KOPT-K1 (cell line): ENCODE measurements at regions not wholly inside any gene's neighbourhood (a gene's known extent, or its start where the extent isn't known, plus 50 kb on each side); places are given as distances from the start of the nearest gene placed in this dataset.
"Not testable (repeated sequence)": the region's sequence is repeated elsewhere in the genome, so short reads cannot be mapped to it uniquely, and the experiment has no call there.

Source experiments
- H3K27ac ChIP-seq: fragments of 200-600 bp; sonication (generic); 2 replicates; pipeline ENCODE4 v1.5.1; 2016; ENCODE audit warnings: antibody characterized with exemption, mild to moderate bottlenecking, low read depth, low read length; ENCODE audit not compliant: poor library complexity, severe bottlenecking
- H3K36me3 ChIP-seq: fragments of 200-600 bp; sonication (generic); 2 replicates; pipeline ENCODE4 v1.5.1; 2017; ENCODE audit warnings: antibody characterized with exemption, mild to moderate bottlenecking, low read length, moderate library complexity; ENCODE audit not compliant: insufficient read depth
- H3K9me3 ChIP-seq: fragments of 200-600 bp; sonication (generic); 2 replicates; pipeline ENCODE4 v1.5.1; 2017; ENCODE audit warnings: antibody characterized with exemption, low read length, mild to moderate bottlenecking; ENCODE audit not compliant: insufficient read depth, poor library complexity, severe bottlenecking

GRCh38 chr12:9347328-9348127 is 139.3 kb upstream of the PZP start:
- no peaks in the 10 kb centered on the region; the same call in 1 of the 2 replicates for H3K36me3 ChIP-seq
- H3K27ac ChIP-seq: no peak overlapping the region
- H3K9me3 ChIP-seq: no peaks in the 10 kb centered on the region

GRCh38 chr12:9346866-9347327 is 138.7 kb upstream of the PZP start:
- Histone ChIP-seq H3K36me3 (no peaks in the 10 kb centered on the region), H3K27ac (no peak overlapping the region), H3K9me3 (no peaks in the 10 kb centered on the region)

GRCh38 chr12:9345171-9345570 is 137.0 kb upstream of the PZP start:
- Histone ChIP-seq H3K36me3 (no peaks in the 10 kb centered on the region), H3K9me3 (no peaks in the 10 kb centered on the region), H3K27ac (no peak overlapping the region)

- no peaks in the 10 kb centered on the region for H3K9me3 ChIP-seq
- H3K27ac ChIP-seq: no peak overlapping the region
- H3K36me3 ChIP-seq: no peaks in the 10 kb centered on the region
Measured at GRCh38 chr12:9344541-9344940, 136.3 kb upstream of the PZP start.

- Histone ChIP-seq H3K27ac (no peak overlapping the region), H3K9me3 (no peaks in the 10 kb centered on the region), H3K36me3 (no peaks in the 10 kb centered on the region)
Measured at GRCh38 chr12:9343731-9344130, 135.5 kb upstream of the PZP start.

GRCh38 chr12:9342614-9343353 is 134.6 kb upstream of the PZP start:
- Histone ChIP-seq H3K36me3 (no peaks in the 10 kb centered on the region), H3K27ac (no peak overlapping the region), H3K9me3 (no peaks in the 10 kb centered on the region)

GRCh38 chr12:9341260-9341585 is 133.0 kb upstream of the PZP start:
- H3K9me3 ChIP-seq: no peaks in the 10 kb centered on the region
- H3K27ac ChIP-seq: no peak overlapping the region
- H3K36me3 ChIP-seq: no peaks in the 10 kb centered on the region

GRCh38 chr12:9340422-9341259 is 132.4 kb upstream of the PZP start:
- Histone ChIP-seq H3K27ac (no peak overlapping the region), H3K36me3 (peaks cover 5% of the 10 kb centered on the region; the same call in 1 of the 2 replicates), H3K9me3 (peaks cover 5% of the 10 kb centered on the region)

- Histone ChIP-seq H3K27ac (no peak overlapping the region), H3K36me3 (peaks cover 13% of the 10 kb centered on the region; the same call in 1 of the 2 replicates), H3K9me3 (peaks cover 8% of the 10 kb centered on the region)
Measured at GRCh38 chr12:9337656-9338055, 129.5 kb upstream of the PZP start.

- not testable (repeated sequence) for H3K27ac ChIP-seq, H3K9me3 ChIP-seq
- peaks cover 13% of the 10 kb centered on the region; the same call in 1 of the 2 replicates for H3K36me3 ChIP-seq
Measured at GRCh38 chr12:9336375-9337011, 128.3 kb upstream of the PZP start.

GRCh38 chr12:9335867-9336266 is 127.7 kb upstream of the PZP start:
- H3K9me3 ChIP-seq: peaks cover 8% of the 10 kb centered on the region
- peaks cover 13% of the 10 kb centered on the region; the same call in 1 of the 2 replicates for H3K36me3 ChIP-seq
- no peak overlapping the region for H3K27ac ChIP-seq

GRCh38 chr12:9334964-9335363 is 126.8 kb upstream of the PZP start:
- Histone ChIP-seq H3K9me3 (peaks cover 8% of the 10 kb centered on the region), H3K36me3 (peaks cover 13% of the 10 kb centered on the region; the same call in 1 of the 2 replicates), H3K27ac (no peak overlapping the region)

GRCh38 chr12:9334041-9334692 is 126.0 kb upstream of the PZP start:
- Histone ChIP-seq H3K36me3 (peaks cover 13% of the 10 kb centered on the region; the same call in 1 of the 2 replicates), H3K27ac (no peak overlapping the region), H3K9me3 (peaks cover 8% of the 10 kb centered on the region)

GRCh38 chr12:9333161-9333560 is 125.0 kb upstream of the PZP start:
- peaks cover 13% of the 10 kb centered on the region; the same call in 1 of the 2 replicates for H3K36me3 ChIP-seq
- no peak overlapping the region for H3K27ac ChIP-seq
- peaks cover 8% of the 10 kb centered on the region for H3K9me3 ChIP-seq
